Mammary epithelial cell (primary cell): ENCODE measurements at regions not wholly inside any gene's neighbourhood (a gene's known extent, or its start where the extent isn't known, plus 50 kb on each side); places are given as distances from the start of the nearest gene placed in this dataset.

ENCODE experiments used
- EZH2 ChIP-seq: IDR thresholded peaks from 2 replicates; pipeline ENCODE4 v1.6.1; 2012; ENCODE audit warnings: low read length, inconsistent platforms, borderline replicate concordance
- TF ChIP-seq, protein P1 (sequence below), 2 donors: IDR thresholded peaks in 1 of 2; conservative IDR thresholded peaks in 1 of 2; 2 replicates each; pipeline ENCODE4 v1.5.1; 2011 to 2012; ENCODE audit warnings: inconsistent platforms in 2 of 2, low read length in 2 of 2, mild to moderate bottlenecking in 2 of 2, control low read depth in 1 of 2, low read depth in 1 of 2; ENCODE audit not compliant: insufficient read depth in 1 of 2; ENCODE audit errors: extremely low read depth in 1 of 2

DNA sequence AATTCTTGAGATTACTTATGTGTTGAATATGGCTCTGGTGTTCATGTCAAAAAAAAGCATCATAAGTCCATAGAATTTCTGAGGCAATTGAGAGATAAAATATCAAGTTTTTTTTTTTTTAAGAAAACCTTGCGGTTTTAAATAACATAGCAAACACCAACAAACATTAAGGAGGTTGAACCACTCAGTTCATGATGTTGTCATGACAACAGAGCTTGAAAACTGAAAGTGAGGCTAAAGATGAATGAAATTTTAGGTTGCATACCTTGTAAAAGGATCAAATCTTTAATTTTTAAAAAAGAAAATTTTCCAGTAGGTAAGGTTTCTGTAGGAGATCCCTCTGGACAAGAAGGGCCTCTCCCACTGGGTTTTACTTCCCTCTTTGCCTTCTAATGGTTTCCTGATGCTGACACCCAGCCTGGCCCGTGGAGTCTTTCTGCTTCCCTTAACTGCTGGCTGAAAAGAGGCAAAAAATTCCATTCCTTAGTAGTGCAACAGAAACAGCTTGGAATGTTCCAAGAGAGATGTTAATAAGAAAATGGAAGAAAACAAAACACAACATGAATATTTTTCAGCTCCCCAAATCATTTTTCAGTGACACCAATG is 60.0 kb upstream of the FER start:
- TF ChIP-seq, protein P1, sequence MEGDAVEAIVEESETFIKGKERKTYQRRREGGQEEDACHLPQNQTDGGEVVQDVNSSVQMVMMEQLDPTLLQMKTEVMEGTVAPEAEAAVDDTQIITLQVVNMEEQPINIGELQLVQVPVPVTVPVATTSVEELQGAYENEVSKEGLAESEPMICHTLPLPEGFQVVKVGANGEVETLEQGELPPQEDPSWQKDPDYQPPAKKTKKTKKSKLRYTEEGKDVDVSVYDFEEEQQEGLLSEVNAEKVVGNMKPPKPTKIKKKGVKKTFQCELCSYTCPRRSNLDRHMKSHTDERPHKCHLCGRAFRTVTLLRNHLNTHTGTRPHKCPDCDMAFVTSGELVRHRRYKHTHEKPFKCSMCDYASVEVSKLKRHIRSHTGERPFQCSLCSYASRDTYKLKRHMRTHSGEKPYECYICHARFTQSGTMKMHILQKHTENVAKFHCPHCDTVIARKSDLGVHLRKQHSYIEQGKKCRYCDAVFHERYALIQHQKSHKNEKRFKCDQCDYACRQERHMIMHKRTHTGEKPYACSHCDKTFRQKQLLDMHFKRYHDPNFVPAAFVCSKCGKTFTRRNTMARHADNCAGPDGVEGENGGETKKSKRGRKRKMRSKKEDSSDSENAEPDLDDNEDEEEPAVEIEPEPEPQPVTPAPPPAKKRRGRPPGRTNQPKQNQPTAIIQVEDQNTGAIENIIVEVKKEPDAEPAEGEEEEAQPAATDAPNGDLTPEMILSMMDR (conservative IDR thresholded peaks at IDR 0.05 in 1 of 2, IDR thresholded peaks at IDR 0.05 in 1 of 2; ENCODE audit: extremely low read depth in 1 of 2, insufficient read depth in 1 of 2, low read depth in 1 of 2, low read length in 2 of 2) = no peak
- no peak for TF ChIP-seq EZH2
